ENCODE measurements at regions not wholly inside any gene's neighbourhood (a gene's known extent, or its start where the extent isn't known, plus 50 kb on each side); places are given as distances from the start of the nearest gene placed in this dataset.

GRCh38 chr13:89897681-89898080 is 1449.8 kb upstream of the MIR17HG start:
- Histone ChIP-seq H3K9me2 (replicated peaks; ENCODE audit: control insufficient read depth, low read length) (no peaks in the 10 kb centered on the region), H3K4me2 (ENCODE audit: low read length) (no peak overlapping the region), H4K20me1 (ENCODE audit: control insufficient read depth, insufficient read depth, low read depth, low read length) (no peaks in the 10 kb centered on the region), H3K4me1 (ENCODE audit: control insufficient read depth, low read length) (no peaks in the 10 kb centered on the region), H3K4me3 (ENCODE audit: low read length) (no peak overlapping the region), H3K36me3 (ENCODE audit: control insufficient read depth, low read length) (no peaks in the 10 kb centered on the region), H3K9me3 (ENCODE audit: control insufficient read depth, insufficient read depth, low read length) (no peaks in the 10 kb centered on the region), H3K27me3 (ENCODE audit: control insufficient read depth, low read length) (no peaks in the 10 kb centered on the region), H3K79me2 (ENCODE audit: control insufficient read depth, low read length) (no peaks in the 10 kb centered on the region), H3K27ac (ENCODE audit: low read depth, low read length) (no peak overlapping the region), H3F3A (ENCODE audit: control insufficient read depth, insufficient read depth) (no peaks in the 10 kb centered on the region)
- TF ChIP-seq CTCF (IDR thresholded peaks at IDR 0.05; ENCODE audit: low read depth, low read length, poor library complexity, severe bottlenecking): no peak
- no peak for TF ChIP-seq EZH2phosphoT487 (IDR thresholded peaks at IDR 0.05; ENCODE audit: borderline replicate concordance, low read length)

- H3K36me3 ChIP-seq (ENCODE audit: control insufficient read depth, low read length): no peaks in the 10 kb centered on the region
- no peaks in the 10 kb centered on the region for H3K4me1 ChIP-seq (ENCODE audit: control insufficient read depth, low read length)
- TF ChIP-seq EZH2phosphoT487 (IDR thresholded peaks at IDR 0.05; ENCODE audit: borderline replicate concordance, low read length): no peak
- no peak for TF ChIP-seq CTCF (IDR thresholded peaks at IDR 0.05; ENCODE audit: low read depth, low read length, poor library complexity, severe bottlenecking)
- H3K9me3 ChIP-seq (ENCODE audit: control insufficient read depth, insufficient read depth, low read length): no peaks in the 10 kb centered on the region
- no peak overlapping the region for H3K4me2 ChIP-seq (ENCODE audit: low read length)
- no peak overlapping the region for H3K27ac ChIP-seq (ENCODE audit: low read depth, low read length)
- H3K9me2 ChIP-seq (replicated peaks; ENCODE audit: control insufficient read depth, low read length): no peaks in the 10 kb centered on the region
- H3F3A ChIP-seq (ENCODE audit: control insufficient read depth, insufficient read depth): no peaks in the 10 kb centered on the region
- no peaks in the 10 kb centered on the region for H3K27me3 ChIP-seq (ENCODE audit: control insufficient read depth, low read length)
- H3K79me2 ChIP-seq (ENCODE audit: control insufficient read depth, low read length): no peaks in the 10 kb centered on the region
- H3K4me3 ChIP-seq (ENCODE audit: low read length): no peak overlapping the region
- H4K20me1 ChIP-seq (ENCODE audit: control insufficient read depth, insufficient read depth, low read depth, low read length): no peaks in the 10 kb centered on the region
These were observed 1448.0 kb upstream of the MIR17HG start for GRCh38 chr13:89899302-89900103.

- Histone ChIP-seq H3K4me1 (ENCODE audit: control insufficient read depth, low read length) (no peaks in the 10 kb centered on the region), H3K27ac (ENCODE audit: low read depth, low read length) (no peak overlapping the region), H3K36me3 (ENCODE audit: control insufficient read depth, low read length) (no peaks in the 10 kb centered on the region), H3K9me2 (replicated peaks; ENCODE audit: control insufficient read depth, low read length) (no peaks in the 10 kb centered on the region), H4K20me1 (ENCODE audit: control insufficient read depth, insufficient read depth, low read depth, low read length) (no peaks in the 10 kb centered on the region), H3F3A (ENCODE audit: control insufficient read depth, insufficient read depth) (no peaks in the 10 kb centered on the region), H3K4me3 (ENCODE audit: low read length) (no peak overlapping the region), H3K27me3 (ENCODE audit: control insufficient read depth, low read length) (no peaks in the 10 kb centered on the region), H3K79me2 (ENCODE audit: control insufficient read depth, low read length) (no peaks in the 10 kb centered on the region), H3K9me3 (ENCODE audit: control insufficient read depth, insufficient read depth, low read length) (no peaks in the 10 kb centered on the region), H3K4me2 (ENCODE audit: low read length) (no peak overlapping the region)
- TF ChIP-seq EZH2phosphoT487 (IDR thresholded peaks at IDR 0.05; ENCODE audit: borderline replicate concordance, low read length) (no peak), CTCF (IDR thresholded peaks at IDR 0.05; ENCODE audit: low read depth, low read length, poor library complexity, severe bottlenecking) (no peak)
These were observed 1447.3 kb upstream of the MIR17HG start for GRCh38 chr13:89900104-89900765.
